GM23338 (cell line): ENCODE measurements at regions not wholly inside any gene's neighbourhood (a gene's known extent, or its start where the extent isn't known, plus 50 kb on each side); places are given as distances from the start of the nearest gene placed in this dataset.

Source experiments
- ATAC-seq: fragments of 200-7000 bp; cut with Tn5 transposase; 3 replicates; pipeline ENCODE4 v1.9.1; 2020
- DNase-seq: peaks from one replicate; pipeline ENCODE4 v3.0.0-alpha.2; 2015; ENCODE audit warnings: low spot score
- H2AFZ ChIP-seq: fragments of 200-600 bp; sonication (generic); 2 replicates; pipeline ENCODE4 v1.8.0; 2016; ENCODE audit warnings: antibody characterized with exemption, mild to moderate bottlenecking, moderate library complexity
- H3F3A ChIP-seq: fragments of 200-600 bp; sonication (generic); replicated peaks from 2 replicates; pipeline ENCODE4 v1.8.0; 2017; ENCODE audit warnings: antibody characterized with exemption, mixed run types, low read depth
- H3K27ac ChIP-seq: fragments of 200-600 bp; sonication (generic); 2 replicates; pipeline ENCODE4 v1.6.1; 2016; ENCODE audit warnings: low read depth
- H3K27me3 ChIP-seq: fragments of 200-600 bp; sonication (generic); 2 replicates; pipeline ENCODE4 v1.8.0; 2016; ENCODE audit warnings: mild to moderate bottlenecking, mixed run types, moderate library complexity; ENCODE audit not compliant: insufficient read depth
- H3K36me3 ChIP-seq: fragments of 200-600 bp; sonication (generic); 2 replicates; pipeline ENCODE4 v1.8.0; 2016; ENCODE audit warnings: mild to moderate bottlenecking; ENCODE audit not compliant: insufficient read depth
- H3K4me1 ChIP-seq: fragments of 200-600 bp; sonication (generic); 2 replicates; pipeline ENCODE4 v1.8.0; 2016; ENCODE audit warnings: mild to moderate bottlenecking, moderate library complexity; ENCODE audit not compliant: insufficient read depth
- H3K4me2 ChIP-seq: fragments of 200-600 bp; sonication (generic); 2 replicates; pipeline ENCODE4 v1.7.1; 2017; ENCODE audit warnings: mixed run types
- H3K4me3 ChIP-seq: fragments of 200-600 bp; sonication (generic); 2 replicates; pipeline ENCODE4 v1.6.1; 2016; ENCODE audit warnings: mixed run types
- H3K79me2 ChIP-seq: fragments of 200-600 bp; sonication (generic); replicated peaks from 2 replicates; pipeline ENCODE4 v1.8.0; 2017; ENCODE audit warnings: mild to moderate bottlenecking; ENCODE audit not compliant: insufficient read depth
- H3K9me2 ChIP-seq: fragments of 200-600 bp; sonication (generic); 2 replicates; pipeline ENCODE4 v1.8.0; 2017; ENCODE audit not compliant: insufficient read depth
- H4K20me1 ChIP-seq: fragments of 200-600 bp; sonication (generic); replicated peaks from 2 replicates; pipeline ENCODE4 v1.8.0; 2017; ENCODE audit warnings: mild to moderate bottlenecking; ENCODE audit not compliant: insufficient read depth
- H3K27ac Mint-ChIP-seq: 2 replicates; pipeline ENCODE4 v1.8.0; 2020; ENCODE audit warnings: inconsistent platforms, mild to moderate bottlenecking, moderate library complexity, mixed read lengths
- H3K27me3 Mint-ChIP-seq: 3 replicates; pipeline ENCODE4 v1.8.0; 2022; ENCODE audit warnings: low read depth, mild to moderate bottlenecking, moderate library complexity, mixed read lengths, inconsistent platforms; ENCODE audit not compliant: insufficient read depth, poor library complexity
- H3K36me3 Mint-ChIP-seq: 3 replicates; pipeline ENCODE4 v1.8.0; 2021; ENCODE audit warnings: low read depth, mild to moderate bottlenecking, inconsistent platforms, moderate library complexity, mixed read lengths
- H3K4me1 Mint-ChIP-seq: 3 replicates; pipeline ENCODE4 v1.8.0; 2020; ENCODE audit warnings: mild to moderate bottlenecking, inconsistent platforms, mixed read lengths
- H3K4me3 Mint-ChIP-seq: 3 replicates; pipeline ENCODE4 v1.8.0; 2021; ENCODE audit warnings: moderate library complexity, mild to moderate bottlenecking, inconsistent platforms, mixed read lengths
- H3K9me3 Mint-ChIP-seq: 3 replicates; pipeline ENCODE4 v1.8.0; 2020; ENCODE audit warnings: moderate library complexity, mild to moderate bottlenecking, inconsistent platforms, mixed read lengths
- CREB1 ChIP-seq: fragments of 250-450 bp; sonication (Bioruptor Pico); IDR thresholded peaks from 2 replicates; pipeline ENCODE4 v1.5.0; 2020; ENCODE audit warnings: low read depth, mild to moderate bottlenecking, moderate library complexity
- EZH2 ChIP-seq: fragments of 200-600 bp; sonication (generic); IDR thresholded peaks from one replicate; pipeline ENCODE4 v1.8.0; 2017; ENCODE audit warnings: antibody characterized with exemption, mild to moderate bottlenecking, low read depth; ENCODE audit not compliant: unreplicated experiment
- EZH2phosphoT487 ChIP-seq: fragments of 200-600 bp; sonication (generic); IDR thresholded peaks from one replicate; pipeline ENCODE4 v1.8.1; 2018; ENCODE audit warnings: antibody characterized with exemption; ENCODE audit not compliant: unreplicated experiment
- JUNB ChIP-seq: IDR thresholded peaks from one replicate; pipeline ENCODE4 v1.6.1; 2016; ENCODE audit warnings: antibody characterized with exemption; ENCODE audit not compliant: unreplicated experiment
- NANOG ChIP-seq: IDR thresholded peaks from 2 replicates; pipeline ENCODE4 v1.6.1; 2016; ENCODE audit warnings: antibody characterized with exemption, borderline replicate concordance
- POLR2AphosphoS5 ChIP-seq: IDR thresholded peaks from 2 replicates; pipeline ENCODE4 v1.6.1; 2016; ENCODE audit warnings: antibody characterized with exemption, low read depth
- STAT1 ChIP-seq: IDR thresholded peaks from one replicate; pipeline ENCODE4 v1.6.1; 2016; ENCODE audit warnings: antibody characterized with exemption; ENCODE audit not compliant: unreplicated experiment
- ZNF114 ChIP-seq: fragments of 250-450 bp; sonication (Bioruptor Pico); IDR thresholded peaks from 2 replicates; pipeline ENCODE4 v1.5.0; 2020; ENCODE audit warnings: mild to moderate bottlenecking, moderate library complexity
- ZNF331 ChIP-seq: fragments of 250-450 bp; sonication (Bioruptor Pico); IDR thresholded peaks from 2 replicates; pipeline ENCODE4 v1.5.0; 2020; ENCODE audit warnings: low read depth, mild to moderate bottlenecking, moderate library complexity
- TF ChIP-seq, protein P1 (sequence below): IDR thresholded peaks from 2 replicates; pipeline ENCODE4 v1.6.1; 2016; ENCODE audit warnings: antibody characterized with exemption
- TF ChIP-seq, protein P2 (sequence below): IDR thresholded peaks from one replicate; pipeline ENCODE4 v1.6.1; 2018; ENCODE audit warnings: antibody characterized with exemption; ENCODE audit not compliant: unreplicated experiment
- TF ChIP-seq, protein P3 (sequence below): fragments of 250-450 bp; sonication (Bioruptor Pico); IDR thresholded peaks from 2 replicates; pipeline ENCODE4 v1.5.0; 2020; ENCODE audit warnings: mild to moderate bottlenecking, moderate library complexity

DNA sequence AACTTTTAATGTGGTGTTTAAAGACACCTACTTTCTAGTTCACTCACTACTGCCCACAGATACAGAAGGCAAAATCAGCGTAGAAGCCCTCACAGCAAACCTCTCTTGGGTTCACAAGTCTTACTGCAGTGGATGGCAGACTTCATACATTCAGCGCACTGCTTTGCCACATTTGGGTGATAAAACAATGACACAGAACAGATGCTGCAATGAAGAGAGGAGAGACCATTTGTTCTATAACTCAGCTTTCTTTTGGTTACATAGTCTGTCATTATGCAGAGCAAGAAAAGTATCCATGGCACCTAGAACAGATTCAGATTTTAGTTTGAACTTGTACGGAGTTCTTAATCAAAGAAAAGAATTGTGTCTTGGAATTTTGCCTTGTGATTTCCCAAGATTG, 459.0 kb downstream of the BCAT1 start (continued):
- TF ChIP-seq, protein P1, sequence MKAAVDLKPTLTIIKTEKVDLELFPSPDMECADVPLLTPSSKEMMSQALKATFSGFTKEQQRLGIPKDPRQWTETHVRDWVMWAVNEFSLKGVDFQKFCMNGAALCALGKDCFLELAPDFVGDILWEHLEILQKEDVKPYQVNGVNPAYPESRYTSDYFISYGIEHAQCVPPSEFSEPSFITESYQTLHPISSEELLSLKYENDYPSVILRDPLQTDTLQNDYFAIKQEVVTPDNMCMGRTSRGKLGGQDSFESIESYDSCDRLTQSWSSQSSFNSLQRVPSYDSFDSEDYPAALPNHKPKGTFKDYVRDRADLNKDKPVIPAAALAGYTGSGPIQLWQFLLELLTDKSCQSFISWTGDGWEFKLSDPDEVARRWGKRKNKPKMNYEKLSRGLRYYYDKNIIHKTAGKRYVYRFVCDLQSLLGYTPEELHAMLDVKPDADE: no peak
- no peak for TF ChIP-seq CREB1 (CRISPR knock-in tag)
- no peak for TF ChIP-seq NANOG
- TF ChIP-seq EZH2: no peak
- TF ChIP-seq ZNF114 (CRISPR knock-in tag): no peak

DNA sequence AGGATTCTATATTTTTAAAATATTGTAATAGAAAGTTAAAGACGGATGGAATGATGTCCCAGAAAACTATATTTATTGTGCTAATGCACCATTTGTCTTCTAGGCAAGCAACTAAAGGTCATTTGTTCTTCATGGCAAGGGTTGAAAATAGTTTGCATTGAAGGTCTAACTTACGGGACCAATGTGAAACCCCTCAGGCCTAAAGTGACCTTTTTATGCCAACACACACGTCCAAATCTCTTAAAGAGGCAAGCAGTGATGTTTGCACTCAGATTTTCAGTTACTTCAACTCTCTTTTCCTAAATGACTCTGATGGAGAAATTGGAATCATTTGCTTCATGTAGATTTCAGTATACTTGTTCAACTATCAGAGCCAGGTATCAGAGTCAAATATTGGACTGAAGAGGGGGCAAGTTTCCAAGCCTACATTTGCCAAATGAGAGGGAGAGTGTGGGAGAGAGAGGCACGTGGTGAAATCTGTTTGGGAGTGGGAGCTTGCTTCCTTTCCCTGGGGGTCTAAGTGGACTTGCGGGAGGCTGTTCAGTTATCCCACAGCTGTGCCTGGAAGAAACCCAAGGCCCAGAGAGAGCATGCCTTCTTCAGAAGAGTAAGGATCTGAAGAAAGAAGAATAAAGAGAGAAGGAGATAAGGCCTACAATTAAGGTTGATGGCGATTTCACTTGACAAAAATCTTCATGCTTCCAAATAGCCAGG, 459.8 kb downstream of the BCAT1 start:
- no peak overlapping the region for H3K27ac ChIP-seq
- H3K4me2 ChIP-seq: no peak overlapping the region
- H3K9me2 ChIP-seq: no peaks in the 10 kb centered on the region
- no peak overlapping the region for H3K27ac Mint-ChIP-seq
- no peaks in the 10 kb centered on the region for H3K79me2 ChIP-seq
- no peaks in the 10 kb centered on the region for H3K9me3 Mint-ChIP-seq
- H3K4me3 Mint-ChIP-seq: no peak overlapping the region
- no peaks in the 10 kb centered on the region for H3K4me1 ChIP-seq
- H2AFZ ChIP-seq: no peak overlapping the region
- DNase-seq (no peak), ATAC-seq (no peak)
- no peaks in the 10 kb centered on the region; the same call in 1 of the 2 replicates for H4K20me1 ChIP-seq
- H3F3A ChIP-seq: no peaks in the 10 kb centered on the region
- no peaks in the 10 kb centered on the region for H3K27me3 Mint-ChIP-seq
- H3K36me3 ChIP-seq: no peaks in the 10 kb centered on the region
- H3K4me3 ChIP-seq: no peak overlapping the region
- H3K4me1 Mint-ChIP-seq: no peaks in the 10 kb centered on the region; the same call in 2 of the 3 replicates
- H3K27me3 ChIP-seq: no peaks in the 10 kb centered on the region
- H3K36me3 Mint-ChIP-seq: no peaks in the 10 kb centered on the region
- TF ChIP-seq CREB1 (CRISPR knock-in tag) (no peak), JUNB (no peak), EZH2phosphoT487 (no peak), EZH2 (no peak), STAT1 (no peak), POLR2AphosphoS5 (no peak), ZNF331 (CRISPR knock-in tag) (no peak), NANOG (no peak), ZNF114 (CRISPR knock-in tag) (no peak)
- TF ChIP-seq, protein P1: no peak
- TF ChIP-seq, protein P2, sequence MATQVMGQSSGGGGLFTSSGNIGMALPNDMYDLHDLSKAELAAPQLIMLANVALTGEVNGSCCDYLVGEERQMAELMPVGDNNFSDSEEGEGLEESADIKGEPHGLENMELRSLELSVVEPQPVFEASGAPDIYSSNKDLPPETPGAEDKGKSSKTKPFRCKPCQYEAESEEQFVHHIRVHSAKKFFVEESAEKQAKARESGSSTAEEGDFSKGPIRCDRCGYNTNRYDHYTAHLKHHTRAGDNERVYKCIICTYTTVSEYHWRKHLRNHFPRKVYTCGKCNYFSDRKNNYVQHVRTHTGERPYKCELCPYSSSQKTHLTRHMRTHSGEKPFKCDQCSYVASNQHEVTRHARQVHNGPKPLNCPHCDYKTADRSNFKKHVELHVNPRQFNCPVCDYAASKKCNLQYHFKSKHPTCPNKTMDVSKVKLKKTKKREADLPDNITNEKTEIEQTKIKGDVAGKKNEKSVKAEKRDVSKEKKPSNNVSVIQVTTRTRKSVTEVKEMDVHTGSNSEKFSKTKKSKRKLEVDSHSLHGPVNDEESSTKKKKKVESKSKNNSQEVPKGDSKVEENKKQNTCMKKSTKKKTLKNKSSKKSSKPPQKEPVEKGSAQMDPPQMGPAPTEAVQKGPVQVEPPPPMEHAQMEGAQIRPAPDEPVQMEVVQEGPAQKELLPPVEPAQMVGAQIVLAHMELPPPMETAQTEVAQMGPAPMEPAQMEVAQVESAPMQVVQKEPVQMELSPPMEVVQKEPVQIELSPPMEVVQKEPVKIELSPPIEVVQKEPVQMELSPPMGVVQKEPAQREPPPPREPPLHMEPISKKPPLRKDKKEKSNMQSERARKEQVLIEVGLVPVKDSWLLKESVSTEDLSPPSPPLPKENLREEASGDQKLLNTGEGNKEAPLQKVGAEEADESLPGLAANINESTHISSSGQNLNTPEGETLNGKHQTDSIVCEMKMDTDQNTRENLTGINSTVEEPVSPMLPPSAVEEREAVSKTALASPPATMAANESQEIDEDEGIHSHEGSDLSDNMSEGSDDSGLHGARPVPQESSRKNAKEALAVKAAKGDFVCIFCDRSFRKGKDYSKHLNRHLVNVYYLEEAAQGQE: no peak
- TF ChIP-seq, protein P3, sequence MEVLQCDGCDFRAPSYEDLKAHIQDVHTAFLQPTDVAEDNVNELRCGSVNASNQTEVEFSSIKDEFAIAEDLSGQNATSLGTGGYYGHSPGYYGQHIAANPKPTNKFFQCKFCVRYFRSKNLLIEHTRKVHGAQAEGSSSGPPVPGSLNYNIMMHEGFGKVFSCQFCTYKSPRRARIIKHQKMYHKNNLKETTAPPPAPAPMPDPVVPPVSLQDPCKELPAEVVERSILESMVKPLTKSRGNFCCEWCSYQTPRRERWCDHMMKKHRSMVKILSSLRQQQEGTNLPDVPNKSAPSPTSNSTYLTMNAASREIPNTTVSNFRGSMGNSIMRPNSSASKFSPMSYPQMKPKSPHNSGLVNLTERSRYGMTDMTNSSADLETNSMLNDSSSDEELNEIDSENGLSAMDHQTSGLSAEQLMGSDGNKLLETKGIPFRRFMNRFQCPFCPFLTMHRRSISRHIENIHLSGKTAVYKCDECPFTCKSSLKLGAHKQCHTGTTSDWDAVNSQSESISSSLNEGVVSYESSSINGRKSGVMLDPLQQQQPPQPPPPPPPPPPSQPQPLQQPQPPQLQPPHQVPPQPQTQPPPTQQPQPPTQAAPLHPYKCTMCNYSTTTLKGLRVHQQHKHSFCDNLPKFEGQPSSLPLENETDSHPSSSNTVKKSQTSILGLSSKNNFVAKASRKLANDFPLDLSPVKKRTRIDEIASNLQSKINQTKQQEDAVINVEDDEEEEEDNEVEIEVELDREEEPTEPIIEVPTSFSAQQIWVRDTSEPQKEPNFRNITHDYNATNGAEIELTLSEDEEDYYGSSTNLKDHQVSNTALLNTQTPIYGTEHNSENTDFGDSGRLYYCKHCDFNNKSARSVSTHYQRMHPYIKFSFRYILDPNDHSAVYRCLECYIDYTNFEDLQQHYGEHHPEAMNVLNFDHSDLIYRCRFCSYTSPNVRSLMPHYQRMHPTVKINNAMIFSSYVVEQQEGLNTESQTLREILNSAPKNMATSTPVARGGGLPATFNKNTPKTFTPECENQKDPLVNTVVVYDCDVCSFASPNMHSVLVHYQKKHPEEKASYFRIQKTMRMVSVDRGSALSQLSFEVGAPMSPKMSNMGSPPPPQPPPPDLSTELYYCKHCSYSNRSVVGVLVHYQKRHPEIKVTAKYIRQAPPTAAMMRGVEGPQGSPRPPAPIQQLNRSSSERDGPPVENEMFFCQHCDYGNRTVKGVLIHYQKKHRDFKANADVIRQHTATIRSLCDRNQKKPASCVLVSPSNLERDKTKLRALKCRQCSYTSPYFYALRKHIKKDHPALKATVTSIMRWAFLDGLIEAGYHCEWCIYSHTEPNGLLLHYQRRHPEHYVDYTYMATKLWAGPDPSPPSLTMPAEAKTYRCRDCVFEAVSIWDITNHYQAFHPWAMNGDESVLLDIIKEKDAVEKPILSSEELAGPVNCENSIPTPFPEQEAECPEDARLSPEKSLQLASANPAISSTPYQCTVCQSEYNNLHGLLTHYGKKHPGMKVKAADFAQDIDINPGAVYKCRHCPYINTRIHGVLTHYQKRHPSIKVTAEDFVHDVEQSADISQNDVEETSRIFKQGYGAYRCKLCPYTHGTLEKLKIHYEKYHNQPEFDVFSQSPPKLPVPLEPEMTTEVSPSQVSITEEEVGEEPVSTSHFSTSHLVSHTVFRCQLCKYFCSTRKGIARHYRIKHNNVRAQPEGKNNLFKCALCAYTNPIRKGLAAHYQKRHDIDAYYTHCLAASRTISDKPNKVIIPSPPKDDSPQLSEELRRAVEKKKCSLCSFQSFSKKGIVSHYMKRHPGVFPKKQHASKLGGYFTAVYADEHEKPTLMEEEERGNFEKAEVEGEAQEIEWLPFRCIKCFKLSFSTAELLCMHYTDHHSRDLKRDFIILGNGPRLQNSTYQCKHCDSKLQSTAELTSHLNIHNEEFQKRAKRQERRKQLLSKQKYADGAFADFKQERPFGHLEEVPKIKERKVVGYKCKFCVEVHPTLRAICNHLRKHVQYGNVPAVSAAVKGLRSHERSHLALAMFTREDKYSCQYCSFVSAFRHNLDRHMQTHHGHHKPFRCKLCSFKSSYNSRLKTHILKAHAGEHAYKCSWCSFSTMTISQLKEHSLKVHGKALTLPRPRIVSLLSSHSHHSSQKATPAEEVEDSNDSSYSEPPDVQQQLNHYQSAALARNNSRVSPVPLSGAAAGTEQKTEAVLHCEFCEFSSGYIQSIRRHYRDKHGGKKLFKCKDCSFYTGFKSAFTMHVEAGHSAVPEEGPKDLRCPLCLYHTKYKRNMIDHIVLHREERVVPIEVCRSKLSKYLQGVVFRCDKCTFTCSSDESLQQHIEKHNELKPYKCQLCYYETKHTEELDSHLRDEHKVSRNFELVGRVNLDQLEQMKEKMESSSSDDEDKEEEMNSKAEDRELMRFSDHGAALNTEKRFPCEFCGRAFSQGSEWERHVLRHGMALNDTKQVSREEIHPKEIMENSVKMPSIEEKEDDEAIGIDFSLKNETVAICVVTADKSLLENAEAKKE (CRISPR knock-in tag): no peak
